Sciatic nerve (tissue), 2 donors: ENCODE measurements at regions not wholly inside any gene's neighbourhood (a gene's known extent, or its start where the extent isn't known, plus 50 kb on each side); places are given as distances from the start of the nearest gene placed in this dataset.
"Not testable (repeated sequence)": the region's sequence is repeated elsewhere in the genome, so short reads cannot be mapped to it uniquely, and the experiment has no call there.

Experiments used
- ATAC-seq: fragments of 200-7000 bp; cut with Tn5 transposase; one replicate; pipeline ENCODE4 v1.9.1; 2020; ENCODE audit warnings: mild to moderate bottlenecking, moderate library complexity
- DNase-seq: peaks from one replicate; pipeline ENCODE4 v3.0.0-alpha.2; 2020; ENCODE audit warnings: low spot score
- intact Hi-C: fragments of 100-400 bp; cut with DNase I; formaldehyde crosslinking; loops from one replicate; pipeline ENCODE4 v1.14.2; 2022
- donor health status: DM: no; HTN: no; CAD: no.
- donor health status: DM: no; HTN: no; CAD: no.

DNA sequence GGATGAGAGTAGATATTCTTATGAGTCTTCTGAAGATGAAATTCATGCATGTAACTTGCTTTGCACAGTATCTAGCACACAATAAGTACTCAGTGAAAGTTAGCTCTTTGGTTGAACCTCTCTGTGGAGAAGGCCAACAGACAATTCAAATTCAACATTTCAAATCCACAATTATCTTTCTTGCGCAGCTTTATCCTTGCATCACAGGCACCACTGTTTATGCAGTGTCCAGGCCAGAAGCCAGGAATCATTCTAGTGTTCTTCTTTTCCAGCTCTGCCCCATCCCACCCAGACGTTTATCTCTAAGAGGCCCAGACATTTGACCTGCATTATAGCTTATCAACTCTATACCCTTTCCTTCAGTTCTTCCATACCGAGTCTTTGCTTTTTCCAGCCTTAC is 254.7 kb upstream of the OBI1 start:
- no peak for ATAC-seq
- intact Hi-C loops = no loop called here
- DNase-seq = no peak

GRCh38 chr13:78910147-78910546 is 251.2 kb upstream of the OBI1 start:
- DNase-seq = no peak
- ATAC-seq = no peak
- intact Hi-C loops = no loop called here

DNA sequence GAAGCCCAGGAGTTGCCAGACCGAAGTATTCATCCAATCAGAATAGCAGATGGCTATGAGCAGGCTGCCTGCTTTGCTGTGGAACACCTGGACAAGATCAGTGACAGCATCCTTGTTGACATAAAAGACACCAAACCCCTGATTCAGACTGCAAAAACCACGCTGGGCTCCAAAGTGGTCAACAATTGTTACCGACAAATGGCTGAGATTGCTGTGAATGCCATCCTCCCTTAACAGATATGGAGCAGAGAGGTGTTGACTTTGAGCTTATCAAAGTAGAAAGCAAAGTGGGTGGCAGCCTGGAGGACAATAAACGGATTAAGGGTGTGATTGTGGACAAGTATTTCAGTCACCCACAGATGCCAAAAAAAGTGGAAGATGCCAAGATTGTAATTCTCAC is 250.3 kb upstream of the OBI1 start:
- intact Hi-C loops = no loop called here

GRCh38 chr13:78907006-78907405 is 248.1 kb upstream of the OBI1 start:
- intact Hi-C loops = no loop called here
- ATAC-seq (no peak), DNase-seq (no peak)

More for the DNA sequence above, 250.3 kb upstream of the OBI1 start:
- no peak for DNase-seq
- no peak for ATAC-seq

DNA sequence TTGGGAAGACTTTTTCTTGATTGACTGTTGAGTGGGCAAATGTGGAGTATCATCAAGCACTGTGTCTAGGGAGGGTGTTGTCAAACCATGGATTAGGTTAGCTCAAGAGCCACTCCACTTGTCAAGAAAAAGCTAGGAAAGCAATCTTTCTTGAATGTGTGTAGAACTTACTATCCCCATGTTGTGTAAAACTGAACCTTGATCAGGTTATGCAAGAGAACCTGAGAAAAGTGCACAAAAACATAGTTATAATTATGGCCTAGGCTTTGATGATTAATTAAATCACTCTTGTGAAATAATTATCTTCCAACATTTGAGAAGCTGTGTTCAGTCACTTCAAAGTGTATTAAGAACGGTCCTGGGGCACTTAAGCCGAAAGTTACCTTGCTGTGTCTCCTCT is 238.2 kb upstream of the OBI1 start:
- DNase-seq = no peak
- intact Hi-C loops = no loop called here
- no peak for ATAC-seq

- intact Hi-C loops = no loop called here
- no peak for DNase-seq
- no peak for ATAC-seq
Observed at GRCh38 chr13:78884571-78884970, 225.6 kb upstream of the OBI1 start.

- intact Hi-C loops = no loop called here
- no peak for DNase-seq
- no peak for ATAC-seq
Observed at GRCh38 chr13:78881751-78882150, 222.8 kb upstream of the OBI1 start.

DNA sequence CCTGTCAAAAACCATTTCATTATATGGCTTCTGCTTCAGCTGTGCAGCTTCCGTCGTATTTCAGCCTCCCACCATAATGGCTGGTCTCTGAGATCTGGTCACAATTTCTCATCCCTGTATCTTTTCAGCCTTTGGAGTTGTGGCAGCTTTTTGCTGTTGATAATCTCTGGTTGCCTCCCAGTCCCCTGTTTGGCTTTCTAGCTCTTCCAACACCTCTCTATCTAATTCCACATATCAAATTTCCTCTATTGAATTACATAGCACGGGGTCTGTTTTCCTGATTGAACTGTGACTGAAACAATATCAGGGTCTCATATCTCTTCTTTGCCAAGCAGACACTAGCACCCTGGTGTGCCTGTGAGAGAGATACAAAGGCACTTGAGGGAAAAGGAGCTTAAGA is 222.1 kb upstream of the OBI1 start:
- ATAC-seq (no peak), DNase-seq (no peak)
- intact Hi-C loops = no loop called here

- ATAC-seq (no peak), DNase-seq (no peak)
- intact Hi-C loops = no loop called here
Observed at GRCh38 chr13:78876915-78877549, 218.1 kb upstream of the OBI1 start.

DNA sequence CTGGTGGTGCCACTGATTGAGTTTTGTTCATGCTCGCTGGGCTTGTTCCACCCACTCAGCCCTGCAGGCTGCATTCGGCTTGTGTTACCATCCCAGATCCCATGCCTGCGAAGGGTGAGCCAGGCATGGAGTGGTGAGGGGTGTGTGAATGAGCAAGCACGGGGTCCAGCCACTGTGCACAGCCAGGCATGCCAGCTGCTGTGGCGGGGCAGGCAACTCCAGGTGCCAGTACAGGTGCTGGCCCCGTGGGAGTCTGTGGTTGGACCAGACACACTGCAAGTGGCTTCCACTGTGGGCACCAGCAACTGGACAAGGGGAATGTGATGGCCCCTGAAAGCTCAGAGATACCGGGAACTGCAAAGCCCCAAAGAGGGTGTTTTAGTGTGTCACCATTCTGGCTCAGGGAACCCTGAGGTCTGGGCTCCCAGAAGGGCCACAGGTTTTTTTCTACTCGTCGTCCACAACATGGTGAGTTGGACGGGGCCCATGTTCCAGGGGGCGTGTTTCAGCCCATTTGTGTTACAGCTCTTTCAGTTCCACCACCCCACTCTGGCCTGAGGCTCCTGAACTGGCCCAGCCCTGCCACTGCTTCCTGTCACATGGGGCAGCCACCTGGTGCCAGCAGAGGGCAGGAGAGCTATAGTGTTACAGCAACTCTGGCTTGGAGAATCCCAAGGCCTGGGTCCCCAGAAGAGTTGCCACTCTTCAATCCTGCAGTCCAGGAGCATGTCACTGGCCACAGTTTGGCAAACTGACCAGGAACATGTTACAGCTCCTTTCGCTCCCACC is 217.0 kb upstream of the OBI1 start:
- intact Hi-C loops = no loop called here
- ATAC-seq (no peak), DNase-seq (no peak)

- intact Hi-C loops = no loop called here
- ATAC-seq (no peak), DNase-seq (no peak)
Observed at GRCh38 chr13:78868991-78869390, 210.0 kb upstream of the OBI1 start.

GRCh38 chr13:78867655-78868054 is 208.7 kb upstream of the OBI1 start:
- ATAC-seq (no peak), DNase-seq (no peak)
- intact Hi-C loops = no loop called here

GRCh38 chr13:78866076-78866475 is 207.1 kb upstream of the OBI1 start:
- intact Hi-C loops, DNase-seq, ATAC-seq: not testable (repeated sequence)

DNA sequence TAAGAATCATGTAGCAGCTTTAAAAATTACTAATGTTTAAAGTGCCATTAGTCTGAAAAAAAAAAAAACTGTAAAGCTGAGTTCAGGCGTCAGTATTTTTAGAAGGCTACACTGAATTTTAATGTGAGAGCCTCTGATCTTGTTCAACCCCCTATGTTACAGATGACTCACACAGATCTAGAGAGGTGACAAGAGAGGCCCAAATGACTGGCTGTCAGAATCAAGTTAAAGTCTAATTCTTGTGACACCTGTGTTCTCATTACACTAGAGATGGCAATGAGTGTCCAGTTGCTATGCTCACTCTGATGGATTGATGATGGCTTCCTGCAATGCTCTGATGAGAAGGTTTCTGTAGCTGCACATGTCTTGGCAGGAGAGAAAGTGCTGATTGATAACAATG is 203.5 kb upstream of the OBI1 start:
- intact Hi-C loops = no loop called here
- no peak for DNase-seq
- ATAC-seq = no peak

GRCh38 chr13:78852709-78853108 is 193.8 kb upstream of the OBI1 start:
- DNase-seq = no peak
- intact Hi-C loops = no loop called here
- ATAC-seq = no peak

- ATAC-seq (no peak), DNase-seq (no peak)
- intact Hi-C loops = no loop called here
Observed at GRCh38 chr13:78845656-78846365, 186.9 kb upstream of the OBI1 start.

DNA sequence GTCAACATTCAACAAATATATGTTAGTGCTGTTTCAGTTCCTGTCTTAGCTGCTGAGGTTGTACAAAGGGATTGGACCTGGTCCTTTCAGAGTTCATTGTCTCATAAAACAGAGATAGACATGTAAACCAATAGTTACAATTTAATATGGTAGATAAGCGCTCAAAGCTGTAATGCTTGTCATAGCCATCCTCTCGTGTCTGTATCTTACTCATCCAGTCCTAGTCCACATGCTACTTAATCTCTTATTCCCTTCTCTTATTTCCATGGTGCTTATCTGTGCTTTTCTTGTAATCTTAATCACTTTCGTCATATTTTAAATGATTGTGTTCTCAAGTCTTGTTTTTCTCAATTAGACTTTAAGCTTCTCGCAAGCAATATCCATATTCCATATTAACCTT is 185.2 kb upstream of the OBI1 start:
- intact Hi-C loops = no loop called here

GRCh38 chr13:78841358-78841963 is 182.5 kb upstream of the OBI1 start:
- ATAC-seq = no peak
- intact Hi-C loops = no loop called here
- no peak for DNase-seq

More for the DNA sequence above, 185.2 kb upstream of the OBI1 start:
- ATAC-seq = no peak
- no peak for DNase-seq

- intact Hi-C loops = no loop called here
- no peak for ATAC-seq
- DNase-seq = no peak
Observed at GRCh38 chr13:78836238-78836784, 177.4 kb upstream of the OBI1 start.

DNA sequence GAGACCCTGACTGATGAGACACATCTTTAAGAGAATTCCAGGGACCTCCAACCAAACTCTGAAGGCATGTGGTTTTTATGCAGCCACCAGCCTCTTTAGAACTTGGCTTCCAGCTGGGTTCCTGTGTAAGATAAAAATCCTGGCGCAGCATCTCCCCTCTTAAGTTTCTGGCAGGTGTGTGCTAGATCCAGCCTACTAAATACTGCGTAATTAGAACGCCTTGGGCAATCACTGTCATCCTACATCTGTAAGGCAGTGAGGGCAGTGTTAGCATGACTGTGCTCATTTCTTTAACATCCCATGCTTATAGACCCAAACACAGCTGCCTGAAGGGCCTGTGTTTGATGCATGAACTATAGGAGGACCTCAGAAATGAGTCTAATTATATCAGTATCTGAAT is 173.5 kb upstream of the OBI1 start:
- DNase-seq (no peak), ATAC-seq (no peak)
- intact Hi-C loops = no loop called here
